Erythroblast (primary cell): ENCODE measurements at regions not wholly inside any gene's neighbourhood (a gene's known extent, or its start where the extent isn't known, plus 50 kb on each side); places are given as distances from the start of the nearest gene placed in this dataset.

Experiments
- GATA1 ChIP-seq: IDR thresholded peaks from 2 replicates; pipeline ENCODE4 v1.6.1; 2011; ENCODE audit warnings: low read depth, mild to moderate bottlenecking, control low read depth, low read length, moderate library complexity
- POLR2A ChIP-seq: IDR thresholded peaks from 2 replicates; pipeline ENCODE4 v1.6.1; 2011; ENCODE audit warnings: mild to moderate bottlenecking, low read length

DNA sequence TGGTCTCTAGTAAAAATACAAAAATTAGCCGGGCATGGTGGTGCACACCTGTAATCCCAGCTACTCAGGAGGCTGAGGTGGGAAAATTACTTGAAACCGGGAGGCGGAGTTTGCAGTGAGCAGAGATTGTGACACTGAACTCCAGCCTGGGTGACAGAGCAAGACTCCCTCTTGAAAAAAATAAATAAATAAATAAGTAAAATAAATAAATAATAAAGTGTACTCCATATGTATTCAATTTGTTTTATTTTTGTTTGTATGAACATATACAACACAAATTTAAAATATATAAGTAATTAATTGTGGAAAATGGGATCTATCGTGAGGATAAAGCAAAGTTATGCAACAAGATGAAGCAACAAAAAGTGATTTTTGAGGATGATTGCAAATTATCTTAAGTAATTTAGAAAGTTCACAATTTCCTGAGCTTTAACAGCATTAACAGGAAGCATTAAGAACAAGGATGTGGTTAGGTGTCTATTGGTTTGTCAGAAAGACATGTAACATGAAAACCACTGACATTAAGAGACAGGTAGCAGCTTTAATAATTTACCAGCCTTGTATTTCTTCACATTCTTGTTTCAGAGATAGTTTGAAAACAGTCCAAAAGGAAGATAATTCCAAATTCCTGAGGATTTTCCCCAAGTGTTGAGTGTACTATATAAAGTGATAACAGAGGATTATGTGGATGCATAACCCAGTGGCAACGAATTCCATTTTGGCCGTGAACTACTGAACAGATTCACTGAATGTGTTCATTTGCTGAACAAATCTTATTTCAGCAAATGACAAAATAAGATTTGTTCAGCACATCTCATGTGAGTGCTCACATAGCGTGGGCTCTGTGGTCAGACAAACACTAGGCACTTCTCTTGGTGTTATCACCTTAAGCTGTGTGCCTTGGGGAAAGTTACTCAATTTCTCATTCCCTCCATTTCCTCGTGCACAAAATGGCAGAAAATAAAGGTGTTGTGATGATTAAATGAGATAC, 68.6 kb upstream of the RESF1 start:
- no peak for TF ChIP-seq POLR2A
- TF ChIP-seq GATA1 = no peak
